Colonic mucosa (tissue), 4 donors: ENCODE measurements at regions not wholly inside any gene's neighbourhood (a gene's known extent, or its start where the extent isn't known, plus 50 kb on each side); places are given as distances from the start of the nearest gene placed in this dataset.
"Not testable (repeated sequence)": the region's sequence is repeated elsewhere in the genome, so short reads cannot be mapped to it uniquely, and the experiment has no call there.

Experiments used
- DNase-seq: peaks from one replicate; pipeline ENCODE4 v3.0.0-alpha.2; 2020
- H3K27ac ChIP-seq: fragments of 200-600 bp; one replicate; pipeline ENCODE4 v1.8.0; 2021
- H3K27me3 ChIP-seq: fragments of 200-600 bp; one replicate; pipeline ENCODE4 v1.8.0; 2021
- H3K36me3 ChIP-seq: fragments of 200-600 bp; one replicate; pipeline ENCODE4 v1.8.0; 2021
- H3K4me1 ChIP-seq: fragments of 200-600 bp; one replicate; pipeline ENCODE4 v1.8.0; 2021; ENCODE audit warnings: mild to moderate bottlenecking
- H3K4me3 ChIP-seq: fragments of 200-600 bp; one replicate; pipeline ENCODE4 v1.8.0; 2021
- H3K9ac ChIP-seq, 2 donors: one replicate each; pipeline ENCODE4 v1.7.0; 2013; ENCODE audit warnings: control low read depth in 2 of 2, low read depth in 2 of 2, low read length in 2 of 2
- H3K9me3 ChIP-seq: fragments of 200-600 bp; one replicate; pipeline ENCODE4 v1.8.0; 2021
- CTCF ChIP-seq: fragments of 200-600 bp; IDR thresholded peaks from one replicate; pipeline ENCODE4 v1.8.0; 2022; ENCODE audit warnings: antibody characterized with exemption, mild to moderate bottlenecking
- intact Hi-C: fragments of 100-400 bp; cut with DNase I; formaldehyde crosslinking; loops from one replicate; pipeline ENCODE4 v1.14.1; 2022
- donor health status: healthy.
- donor health status: DM: no; HTN: no; CAD: no.
- donor health status: DM: no; HTN: no; CAD: no.

GRCh38 chr1:233816348-233816747 lies 88.1 kb upstream of the SLC35F3 start:
- no peak for TF ChIP-seq CTCF
- H3K36me3 ChIP-seq = no peaks in the 10 kb centered on the region
- no peak for DNase-seq
- intact Hi-C loops = no loop called here
- no peaks in the 10 kb centered on the region for H3K4me1 ChIP-seq
- no peaks in the 10 kb centered on the region for H3K27me3 ChIP-seq
- no peak overlapping the region for H3K27ac ChIP-seq
- H3K9me3 ChIP-seq = no peaks in the 10 kb centered on the region
- H3K4me3 ChIP-seq = no peak overlapping the region
- H3K9ac ChIP-seq = no peak overlapping the region

GRCh38 chr1:233819042-233819441 lies 85.4 kb upstream of the SLC35F3 start:
- no peaks in the 10 kb centered on the region for H3K27me3 ChIP-seq
- H3K4me3 ChIP-seq = no peak overlapping the region
- H3K9me3 ChIP-seq = no peaks in the 10 kb centered on the region
- intact Hi-C loops = no loop called here
- no peak for TF ChIP-seq CTCF
- no peaks in the 10 kb centered on the region for H3K4me1 ChIP-seq
- no peak for DNase-seq
- H3K27ac ChIP-seq = no peak overlapping the region
- no peaks in the 10 kb centered on the region for H3K36me3 ChIP-seq
- no peak overlapping the region for H3K9ac ChIP-seq

- H3K9me3 ChIP-seq, H3K27ac ChIP-seq, H3K9ac ChIP-seq, intact Hi-C loops, DNase-seq, H3K4me1 ChIP-seq, H3K4me3 ChIP-seq, H3K36me3 ChIP-seq, H3K27me3 ChIP-seq: not testable (repeated sequence)
Observed at GRCh38 chr1:233824179-233824578, 80.3 kb upstream of the SLC35F3 start.

GRCh38 chr1:233827937-233828336 lies 76.5 kb upstream of the SLC35F3 start:
- H3K9ac ChIP-seq, H3K27ac ChIP-seq, H3K4me1 ChIP-seq, H3K4me3 ChIP-seq, H3K9me3 ChIP-seq, H3K27me3 ChIP-seq, DNase-seq, H3K36me3 ChIP-seq, intact Hi-C loops: not testable (repeated sequence)

- no peak for DNase-seq
- Histone ChIP-seq H3K4me1 (no peaks in the 10 kb centered on the region), H3K4me3 (no peak overlapping the region), H3K9me3 (no peaks in the 10 kb centered on the region), H3K27ac (no peak overlapping the region), H3K27me3 (no peaks in the 10 kb centered on the region), H3K9ac (no peak overlapping the region), H3K36me3 (no peaks in the 10 kb centered on the region)
- intact Hi-C loops = no loop called here
- no peak for TF ChIP-seq CTCF
Observed at GRCh38 chr1:233828480-233828879, 76.0 kb upstream of the SLC35F3 start.

- Histone ChIP-seq H3K27me3 (no peaks in the 10 kb centered on the region), H3K36me3 (no peaks in the 10 kb centered on the region), H3K4me1 (no peaks in the 10 kb centered on the region), H3K4me3 (no peak overlapping the region), H3K9me3 (no peaks in the 10 kb centered on the region), H3K9ac (no peak overlapping the region), H3K27ac (no peak overlapping the region)
- intact Hi-C loops = no loop called here
- DNase-seq = no peak
- no peak for TF ChIP-seq CTCF
Observed at GRCh38 chr1:233834609-233835008, 69.9 kb upstream of the SLC35F3 start.

- intact Hi-C loops, H3K9me3 ChIP-seq, H3K4me1 ChIP-seq, H3K4me3 ChIP-seq, H3K9ac ChIP-seq, H3K27ac ChIP-seq, H3K27me3 ChIP-seq, DNase-seq, H3K36me3 ChIP-seq: not testable (repeated sequence)
Observed at GRCh38 chr1:233838207-233838606, 66.3 kb upstream of the SLC35F3 start.
